GM19395 (cell line): ENCODE measurements at regions not wholly inside any gene's neighbourhood (a gene's known extent, or its start where the extent isn't known, plus 50 kb on each side); places are given as distances from the start of the nearest gene placed in this dataset.

ENCODE experiments used
- ATAC-seq: cut with Tn5 transposase; IDR thresholded peaks from one replicate; pipeline ENCODE4 v1.9.1; 2021; ENCODE audit warnings: mild to moderate bottlenecking, moderate library complexity; ENCODE audit not compliant: unreplicated experiment

DNA sequence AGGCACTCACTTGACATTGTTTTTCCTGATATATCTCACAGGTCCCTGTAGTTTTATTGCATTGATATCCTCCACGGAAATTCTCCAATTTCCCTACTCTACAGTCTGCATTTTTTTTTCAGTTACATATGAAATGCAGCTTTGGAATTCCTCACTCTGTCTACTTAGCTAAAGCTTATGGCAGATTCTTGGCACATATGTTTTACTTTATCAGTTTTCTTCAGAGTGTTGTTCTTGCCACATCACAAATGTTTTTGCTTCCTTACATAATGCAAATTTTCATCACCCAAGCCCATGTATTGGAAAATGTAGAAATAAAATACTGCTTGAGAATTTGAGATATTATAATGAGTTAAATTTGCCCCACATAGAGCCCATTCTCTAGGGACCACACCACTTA lies 1895.1 kb downstream of the MRPL39 start:
- ATAC-seq, result no peak

DNA sequence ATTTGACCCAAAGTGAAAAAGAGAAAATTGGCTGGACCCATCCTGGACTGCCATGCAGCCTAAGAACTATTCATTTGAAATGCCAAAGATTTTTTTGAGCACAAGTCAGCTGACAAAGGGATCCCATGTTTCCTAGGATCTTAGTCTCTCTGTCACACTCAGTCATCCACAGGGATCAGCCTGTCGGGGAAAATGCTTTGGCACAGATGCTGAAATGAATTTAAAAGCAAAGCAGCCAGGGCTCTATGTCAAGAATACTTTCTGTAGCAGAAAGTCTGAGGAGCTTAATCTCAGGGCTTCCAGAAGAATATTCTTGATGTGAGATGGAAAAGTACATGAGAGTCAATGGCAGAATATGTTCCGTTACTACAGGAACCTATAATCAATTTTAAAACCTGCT lies 1900.8 kb downstream of the MRPL39 start:
- ATAC-seq, result no peak

DNA sequence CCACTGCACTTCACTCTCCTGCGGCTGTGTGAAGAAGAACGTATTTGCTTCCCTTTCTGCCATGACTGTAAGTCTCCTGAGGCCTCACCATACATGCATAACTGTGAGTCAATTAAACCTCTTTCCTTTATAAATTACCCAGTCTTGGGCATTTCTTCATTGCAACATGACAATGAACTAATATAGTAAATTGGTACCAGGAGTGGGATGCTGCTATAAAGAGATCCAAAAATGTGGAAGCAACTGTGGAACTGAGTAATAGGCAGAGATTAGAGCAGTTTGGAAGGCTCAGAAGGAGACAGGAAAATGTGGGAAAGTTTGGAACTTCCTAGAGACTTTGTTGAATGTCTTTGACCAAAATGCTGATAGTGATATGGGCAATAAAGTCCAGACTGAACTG lies 1907.9 kb downstream of the MRPL39 start:
- no peak for ATAC-seq

DNA sequence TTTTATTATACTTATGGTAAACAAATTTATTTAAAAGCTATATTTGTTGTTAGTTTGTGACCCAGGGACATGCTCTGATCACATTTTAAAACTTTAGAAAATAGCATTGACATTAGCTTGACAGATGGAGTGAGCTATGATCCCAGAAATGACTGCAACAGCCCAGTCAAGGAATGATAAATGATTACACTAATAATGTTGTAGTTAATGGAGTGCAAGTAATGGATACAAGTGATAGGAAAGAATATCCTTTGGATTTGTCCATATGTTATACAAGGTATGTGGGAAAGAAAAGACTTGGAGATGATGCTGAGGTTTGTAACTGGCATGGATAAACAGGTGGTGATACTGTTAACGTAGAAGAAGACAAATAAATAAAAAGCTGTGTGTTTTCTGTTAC lies 1908.7 kb downstream of the MRPL39 start:
- ATAC-seq, result no peak

DNA sequence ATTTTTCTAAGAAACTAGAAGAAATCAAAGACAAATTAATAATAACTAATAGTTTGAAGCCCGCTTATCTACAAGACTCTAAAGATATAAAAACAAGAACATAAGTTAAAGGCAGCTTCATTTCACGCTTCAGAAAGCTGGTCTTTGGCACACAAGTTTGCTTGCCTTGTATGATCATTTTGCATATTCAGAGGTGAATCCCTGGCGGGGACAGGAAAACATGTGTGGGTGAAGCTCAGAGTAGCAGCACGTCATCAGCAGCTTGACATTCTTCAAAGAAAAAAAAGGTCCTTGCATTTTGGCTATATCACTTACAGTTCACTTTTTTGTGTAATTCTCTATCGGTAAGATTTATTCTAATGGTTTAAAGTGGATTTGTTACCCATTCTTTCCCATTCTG lies 1911.8 kb downstream of the MRPL39 start:
- ATAC-seq, result no peak

DNA sequence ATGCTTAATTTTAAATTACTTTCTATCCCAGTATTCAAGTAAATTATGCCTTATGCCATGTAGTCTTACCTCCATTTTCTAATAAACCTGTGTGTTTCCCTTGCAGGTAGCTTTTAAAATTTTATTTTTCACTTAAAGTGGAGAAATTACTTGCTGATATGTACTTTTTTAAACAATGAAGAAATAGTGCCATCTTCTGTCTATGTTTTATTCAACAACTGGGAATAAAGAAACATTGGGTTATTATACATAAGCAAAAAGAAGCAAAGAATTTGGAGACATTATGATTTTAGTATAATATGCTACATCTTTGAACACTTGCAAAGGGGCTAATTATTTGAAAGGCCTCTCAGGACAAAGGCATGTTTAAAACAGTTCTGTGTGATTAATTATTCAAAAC lies 1912.9 kb downstream of the MRPL39 start:
- ATAC-seq, result no peak

DNA sequence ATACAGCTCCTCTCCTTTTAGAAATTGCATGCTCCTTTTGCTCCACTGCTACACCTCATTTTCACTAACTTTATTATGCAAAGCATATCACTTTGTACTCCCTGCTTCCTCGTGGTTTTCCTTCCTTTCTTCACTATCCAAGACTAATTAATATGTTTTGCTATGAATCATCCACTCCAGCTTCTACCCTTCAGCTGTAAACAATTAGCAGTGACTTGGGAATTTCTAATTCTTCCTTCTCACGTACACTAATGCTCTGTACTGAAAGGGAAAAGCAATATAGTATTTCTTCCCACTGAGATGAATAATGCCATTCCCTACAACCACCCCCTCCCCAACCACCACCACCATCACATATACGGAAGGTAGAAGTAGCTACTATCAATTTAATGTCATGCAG lies 1917.0 kb downstream of the MRPL39 start:
- ATAC-seq, result no peak

DNA sequence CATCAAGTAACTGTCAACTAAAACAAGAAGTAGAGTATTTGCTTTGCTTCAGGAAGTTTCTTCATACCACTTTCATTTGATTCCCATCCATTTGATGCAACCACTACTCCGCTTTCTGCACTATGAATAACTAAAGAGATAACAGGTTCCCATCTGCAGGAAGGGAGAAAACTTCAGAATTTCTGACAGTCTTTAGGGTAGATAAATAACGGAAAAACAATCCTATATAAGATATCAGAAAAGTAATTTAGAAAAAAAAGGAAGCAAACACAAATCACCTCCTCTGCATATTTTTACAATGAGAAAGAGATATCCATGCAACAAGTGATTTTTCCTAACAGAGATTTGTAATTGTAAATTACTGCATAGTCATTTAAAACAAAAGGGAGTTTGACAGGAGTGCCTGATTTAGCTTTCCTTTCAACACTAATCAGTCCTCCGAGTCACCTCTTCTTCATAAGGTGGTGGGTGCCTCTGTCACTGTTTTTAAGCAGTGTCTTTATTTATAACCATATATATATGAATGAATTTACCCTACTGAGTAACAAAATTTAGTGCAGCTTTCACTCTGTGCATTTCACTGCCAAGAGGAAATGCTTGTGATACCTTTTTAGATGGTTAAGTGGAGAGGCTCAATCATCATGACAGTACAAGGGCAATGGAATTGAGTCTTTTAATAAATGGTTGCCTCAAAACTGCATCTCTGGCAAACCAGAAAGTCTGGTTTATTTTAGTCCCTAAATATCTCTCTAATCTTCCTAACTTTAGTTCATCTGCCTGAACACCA lies 1920.4 kb downstream of the MRPL39 start:
- ATAC-seq, result no peak

DNA sequence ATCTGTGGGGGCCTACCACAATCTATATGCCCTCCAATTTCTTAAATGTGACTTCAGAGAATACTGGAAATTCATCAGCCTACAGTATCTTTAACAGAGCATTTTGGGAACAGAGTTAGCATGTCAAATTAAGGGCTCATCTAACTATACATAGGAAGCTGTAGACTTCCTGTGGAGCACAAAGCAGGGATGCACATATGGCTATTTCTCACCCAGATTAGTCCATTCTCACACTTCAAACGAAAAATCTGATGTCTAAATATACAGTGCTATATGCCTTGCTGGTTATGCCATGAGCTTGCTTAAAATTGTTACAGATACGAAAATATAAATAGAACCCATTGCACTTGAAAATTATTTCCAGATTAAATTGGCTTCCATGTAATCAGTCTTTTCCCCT lies 1922.8 kb downstream of the MRPL39 start:
- ATAC-seq, result no peak

DNA sequence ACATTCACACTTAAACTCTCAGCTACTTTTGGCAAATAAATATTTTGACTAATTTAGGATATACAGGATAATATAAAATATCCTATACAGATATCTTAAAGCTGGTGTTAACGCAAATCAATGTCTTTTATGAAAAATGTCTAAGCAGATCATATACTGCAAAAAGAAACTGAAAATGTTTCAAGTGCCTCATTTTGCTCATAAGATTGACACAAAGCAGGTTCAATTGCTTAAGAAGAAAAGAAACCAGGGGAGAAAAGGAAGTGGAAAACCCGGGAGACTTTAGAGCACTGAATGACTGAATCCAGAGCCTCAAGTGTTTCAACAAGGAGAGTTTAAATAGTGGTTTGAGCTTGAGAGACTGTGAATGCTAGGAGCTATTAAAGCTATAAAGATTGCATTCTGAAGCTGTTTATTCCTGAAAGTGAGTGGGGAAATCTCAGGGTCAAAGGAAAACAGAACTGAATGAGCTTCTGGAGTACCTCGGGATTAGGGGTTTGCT lies 1943.0 kb downstream of the MRPL39 start:
- no peak for ATAC-seq

DNA sequence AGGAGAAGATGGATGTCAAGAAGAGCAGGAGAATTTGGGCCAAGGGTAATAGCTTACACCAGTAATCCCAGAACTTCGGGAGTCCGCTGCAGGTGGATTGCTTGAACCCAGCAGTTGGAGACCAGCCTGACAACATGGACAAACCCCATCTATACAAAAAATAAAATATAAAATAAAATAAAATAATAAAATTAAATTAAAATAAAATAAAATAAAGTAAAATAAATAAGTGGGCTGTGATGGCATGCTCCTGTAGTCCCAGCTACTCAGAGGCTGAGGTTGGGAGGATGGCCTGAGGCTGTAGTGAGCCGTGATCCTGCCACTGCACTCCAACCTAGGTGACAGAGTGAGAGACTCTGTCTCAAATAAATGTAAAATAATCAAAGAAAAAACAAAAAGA lies 1946.7 kb downstream of the MRPL39 start:
- ATAC-seq, result no peak

DNA sequence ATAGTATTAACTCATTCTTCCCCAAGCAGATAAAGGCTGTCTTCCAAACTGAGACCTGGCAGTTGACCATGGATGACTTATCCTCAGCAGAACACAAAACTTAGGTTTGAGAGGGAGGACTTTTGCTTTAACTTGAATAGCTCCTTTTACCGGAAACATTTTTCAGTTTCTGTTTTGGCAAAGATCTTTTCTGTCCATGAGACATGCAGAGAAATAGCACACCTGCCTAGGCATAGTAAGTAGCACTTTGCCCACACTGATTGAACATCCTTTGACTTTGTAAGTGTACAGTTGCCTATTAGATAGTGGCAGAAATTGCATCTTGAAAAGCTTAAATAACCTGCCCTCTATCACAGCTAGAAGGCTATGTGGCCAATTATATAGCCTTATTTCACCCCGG lies 1962.5 kb downstream of the MRPL39 start:
- no peak for ATAC-seq

DNA sequence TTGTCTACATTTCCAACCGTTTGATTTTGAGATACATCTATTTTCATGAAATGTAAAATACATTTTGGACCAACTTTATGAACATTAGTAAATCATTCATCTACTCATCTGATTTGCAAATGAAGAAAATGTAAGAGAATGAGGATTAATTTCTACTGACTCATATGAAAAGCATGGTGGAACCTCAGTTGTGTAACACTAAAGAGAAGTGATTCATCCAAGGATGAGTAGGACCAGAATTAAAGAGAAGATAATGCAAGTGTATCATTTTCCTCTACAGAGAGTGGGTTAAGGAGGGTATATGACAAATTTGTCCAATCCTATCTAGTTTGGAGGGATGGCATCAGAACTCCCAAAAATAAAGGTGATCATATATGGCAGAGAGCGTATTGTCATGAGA lies 1967.6 kb downstream of the MRPL39 start:
- no peak for ATAC-seq

DNA sequence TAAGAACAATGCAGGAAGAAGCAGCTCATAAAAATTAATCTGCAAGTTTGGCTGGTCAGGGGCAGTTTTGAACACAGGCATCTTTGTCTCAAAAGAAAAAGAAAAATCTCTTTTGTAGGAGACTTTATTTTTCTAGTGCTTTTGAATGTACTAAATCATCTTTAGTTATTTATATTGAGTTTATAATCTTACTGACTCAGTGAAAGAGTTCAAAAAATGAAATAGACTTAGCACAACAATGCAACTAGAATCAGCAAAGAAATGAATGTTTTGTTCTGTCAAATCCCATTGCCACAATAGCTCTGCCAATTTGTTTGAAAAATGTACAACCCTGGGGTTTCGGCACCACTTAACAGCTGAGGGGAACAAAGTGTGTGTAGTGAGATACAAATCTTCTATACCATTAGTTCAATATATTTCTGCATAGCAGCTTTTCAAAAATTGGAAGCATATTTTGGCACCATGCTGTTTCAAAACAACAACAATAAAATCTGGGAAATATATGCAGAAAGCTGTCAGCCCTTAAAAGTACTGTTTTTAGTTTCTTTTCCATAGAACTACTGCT lies 1969.1 kb downstream of the MRPL39 start:
- ATAC-seq, result no peak

DNA sequence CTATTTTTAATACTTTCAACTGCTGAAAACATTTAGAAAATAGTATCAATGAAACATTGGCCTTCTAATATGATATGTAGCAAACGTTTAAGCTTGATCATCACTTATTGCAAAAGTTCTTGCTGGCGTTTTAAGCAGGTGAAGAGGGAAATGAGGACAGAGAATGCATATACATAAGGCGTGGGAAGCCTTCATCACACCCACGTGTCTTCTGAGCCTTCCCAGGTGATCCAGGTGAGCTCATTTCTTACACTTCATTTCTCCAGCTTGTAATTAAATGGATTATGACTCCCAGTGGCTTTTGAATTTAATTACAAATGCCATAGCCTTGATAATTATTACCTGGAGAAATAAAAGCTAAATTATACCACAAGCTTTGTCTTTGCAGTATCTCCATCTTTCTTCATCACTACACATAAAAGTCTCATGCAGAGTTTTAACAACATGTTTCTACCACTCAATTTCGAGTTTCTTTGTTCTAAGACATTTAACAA lies 1973.8 kb downstream of the MRPL39 start:
- ATAC-seq, result no peak

DNA sequence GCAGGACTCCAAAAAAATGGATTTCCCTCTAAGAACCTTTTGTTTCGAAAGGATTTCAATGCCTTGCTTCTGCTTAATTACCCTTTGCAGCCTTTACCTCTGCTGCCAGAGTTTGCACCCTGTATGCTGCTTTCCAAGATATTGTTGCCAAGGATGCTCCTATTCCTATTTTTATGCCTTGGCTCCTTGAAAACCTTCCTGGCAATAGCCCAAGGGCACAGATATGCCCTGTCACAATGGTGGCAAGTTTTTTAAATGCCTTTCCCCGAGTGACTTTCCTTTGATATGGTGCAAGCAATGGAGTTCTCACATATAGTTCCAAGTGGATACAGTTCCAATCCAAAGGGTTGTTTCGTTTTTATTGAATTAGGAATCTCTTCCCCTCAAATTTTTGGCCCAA lies 1983.0 kb downstream of the MRPL39 start:
- ATAC-seq, result no peak

DNA sequence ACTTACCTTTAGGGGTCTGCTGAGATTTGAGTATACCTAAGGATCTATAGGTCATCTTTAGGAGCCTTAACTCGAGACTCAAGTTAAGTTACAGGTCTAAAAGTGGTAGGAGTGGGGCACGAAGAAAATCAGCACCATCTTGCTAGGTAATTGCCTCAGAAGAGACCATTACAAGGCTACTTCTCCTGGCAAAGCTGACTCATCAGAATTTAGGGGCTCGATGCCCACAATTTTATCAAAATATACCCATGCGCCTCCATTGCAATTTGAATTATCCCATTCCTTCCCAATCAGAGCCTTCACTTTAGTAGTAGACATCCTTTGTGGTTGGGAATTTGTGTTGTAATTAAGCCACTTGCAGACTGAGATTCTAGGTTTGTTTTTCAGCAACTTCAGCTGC lies 1994.3 kb downstream of the MRPL39 start:
- ATAC-seq, result no peak

DNA sequence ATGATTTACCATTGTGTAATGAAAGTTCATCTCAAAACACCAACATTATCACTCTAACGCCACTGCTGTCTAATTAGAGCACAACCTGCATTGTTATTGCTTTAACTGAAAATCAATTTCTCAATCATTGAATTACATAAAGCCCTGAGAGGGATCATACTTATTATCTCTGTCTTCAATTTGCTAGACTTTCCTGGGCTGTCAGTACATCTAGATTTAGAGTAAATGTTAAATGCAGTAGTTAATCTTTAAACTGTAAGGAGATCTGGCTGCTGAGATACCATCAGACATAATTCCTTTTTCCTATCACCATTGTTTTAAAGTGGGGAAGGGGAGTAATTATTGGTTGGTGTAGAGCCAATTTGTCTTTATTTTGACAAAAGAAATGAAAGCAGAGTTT lies 1995.1 kb downstream of the MRPL39 start:
- ATAC-seq, result no peak

DNA sequence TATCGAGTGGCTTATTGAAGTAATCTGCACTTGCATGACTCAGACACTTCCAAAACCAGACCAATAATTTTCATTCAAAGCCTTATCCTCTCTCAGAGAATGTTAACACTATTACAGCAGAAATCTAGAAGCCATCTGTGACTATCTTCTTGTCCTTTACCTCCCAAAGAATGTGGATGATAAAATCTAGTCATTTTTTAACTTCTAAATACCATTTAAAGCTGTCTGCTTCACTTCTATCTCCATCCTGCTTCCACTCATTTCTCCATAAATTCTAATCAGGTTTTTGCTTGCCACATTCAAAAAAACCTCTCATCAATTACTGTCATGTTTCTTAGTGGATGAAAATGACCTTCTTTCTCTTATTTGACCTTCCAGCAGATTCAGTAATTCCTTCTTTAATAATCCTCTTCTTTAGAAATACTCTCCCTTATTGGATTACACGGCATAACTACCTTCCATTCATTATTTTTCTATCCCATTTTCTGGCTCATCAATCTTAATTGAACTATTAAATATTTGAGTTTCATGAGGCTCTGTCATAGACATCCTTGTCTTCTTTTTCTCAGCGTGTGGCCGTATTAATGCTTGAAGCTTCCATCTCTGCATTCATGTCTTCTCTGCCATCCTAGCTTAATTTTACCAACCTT lies 1999.4 kb downstream of the MRPL39 start:
- no peak for ATAC-seq

DNA sequence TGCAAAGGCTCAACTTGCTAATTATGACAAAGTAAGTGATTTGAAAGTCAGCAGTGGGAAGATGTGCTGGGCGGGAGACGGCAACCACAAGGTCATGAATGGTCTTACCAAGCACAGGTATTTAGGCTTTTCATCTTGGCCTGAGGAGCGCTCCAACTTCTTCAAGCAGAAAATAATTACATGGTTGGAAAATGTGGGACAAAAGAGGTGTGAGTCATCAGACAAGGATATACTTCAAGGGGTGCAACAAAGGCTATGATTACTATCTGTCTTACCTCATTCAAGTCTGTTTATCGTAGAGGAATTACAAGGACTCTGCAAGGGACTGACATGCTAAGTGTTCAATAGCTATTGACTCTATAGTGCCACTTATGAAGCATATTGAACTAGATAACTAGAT lies 2005.7 kb downstream of the MRPL39 start:
- ATAC-seq, result no peak

DNA sequence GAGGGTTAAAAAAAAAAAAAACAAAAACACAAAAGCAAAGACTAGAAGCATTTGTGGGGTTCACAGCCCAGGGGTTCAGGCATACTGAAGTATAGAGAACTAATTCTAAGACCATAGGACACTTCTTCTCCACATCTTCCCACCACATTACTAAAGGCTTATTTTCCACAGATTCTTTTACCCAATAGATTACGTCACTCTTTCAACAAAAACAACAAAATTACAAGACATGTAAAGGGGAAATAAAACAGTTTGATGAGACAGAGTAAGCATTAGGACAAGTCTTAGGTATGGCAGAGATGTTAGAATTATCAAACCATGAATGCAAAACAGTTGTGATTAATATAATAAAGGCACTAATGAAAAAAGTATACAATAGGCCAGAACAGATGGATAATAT lies 2013.7 kb downstream of the MRPL39 start:
- ATAC-seq, result no peak

DNA sequence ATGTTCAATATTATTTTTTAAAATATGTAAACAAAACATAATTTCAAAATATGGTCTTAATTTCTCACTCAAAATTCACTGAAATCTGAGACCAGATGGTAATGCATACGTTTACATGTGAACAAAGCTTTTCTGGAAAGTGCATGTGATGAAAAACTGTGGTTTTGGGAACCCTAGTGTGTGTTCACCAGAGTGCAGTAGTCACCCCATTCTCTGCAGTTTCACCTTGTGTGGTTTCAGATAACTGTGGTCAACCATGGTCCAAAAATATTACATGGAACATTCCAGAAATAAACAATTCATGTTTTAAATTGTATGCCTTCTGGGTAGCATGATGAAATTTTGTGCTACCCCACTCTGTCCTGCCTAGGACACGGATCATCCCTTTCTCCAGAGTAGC lies 2021.9 kb downstream of the MRPL39 start:
- no peak for ATAC-seq
